ENCODE measurements at regions not wholly inside any gene's neighbourhood (a gene's known extent, or its start where the extent isn't known, plus 50 kb on each side); places are given as distances from the start of the nearest gene placed in this dataset.

GRCh38 chr16:79326549-79326948 lies 274.0 kb downstream of the MAF start:
- Mint-ChIP-seq H3K27me3 (peaks cover 22% of the 10 kb centered on the region), H3K27ac (no peak overlapping the region), H3K4me1 (peaks cover 16% of the 10 kb centered on the region), H3K9me3 (ENCODE audit: low read depth) (no peaks in the 10 kb centered on the region), H3K4me3 (no peak overlapping the region), H3K36me3 (ENCODE audit: low read depth) (no peaks in the 10 kb centered on the region)
- POLR2A ChIA-PET, result no interaction called here
- ATAC-seq, result no peak
- intact Hi-C loops (cut with DNase I, micrococcal nuclease), result no loop called here
- CTCF ChIA-PET, result no interaction called here
- DNase-seq, result no peak

GRCh38 chr16:79325226-79325945 lies 275.2 kb downstream of the MAF start:
- POLR2A ChIA-PET, result no interaction called here
- DNase-seq (peak; percentile 17), ATAC-seq (peak; percentile 84)
- H3K9me3 Mint-ChIP-seq (ENCODE audit: low read depth), result no peaks in the 10 kb centered on the region
- peaks cover 24% of the 10 kb centered on the region for H3K27me3 Mint-ChIP-seq
- CTCF ChIA-PET, result interaction anchor here (1.2 to 1.5 kb wide), 2 partner anchors 9 to 236 kb away, joined by 3 to 5 read pairs; no protein-coding TSS in a partner anchor
- intact Hi-C loops (cut with DNase I, micrococcal nuclease), result no loop called here
- H3K27ac Mint-ChIP-seq, result no peak overlapping the region
- no peaks in the 10 kb centered on the region for H3K36me3 Mint-ChIP-seq (ENCODE audit: low read depth)
- H3K4me3 Mint-ChIP-seq, result no peak overlapping the region
- H3K4me1 Mint-ChIP-seq, result peaks cover 16% of the 10 kb centered on the region

GRCh38 chr16:79320956-79321355 lies 279.6 kb downstream of the MAF start:
- no peak for ATAC-seq
- H3K4me3 Mint-ChIP-seq, result no peak overlapping the region
- H3K9me3 Mint-ChIP-seq (ENCODE audit: low read depth), result no peaks in the 10 kb centered on the region
- peaks cover 29% of the 10 kb centered on the region for H3K4me1 Mint-ChIP-seq
- no peak overlapping the region for H3K27ac Mint-ChIP-seq
- ChIA-PET CTCF (no interaction called here), POLR2A (no interaction called here)
- intact Hi-C loops (cut with DNase I, micrococcal nuclease), result no loop called here
- no peaks in the 10 kb centered on the region for H3K36me3 Mint-ChIP-seq (ENCODE audit: low read depth)
- DNase-seq, result no peak
- peaks cover 25% of the 10 kb centered on the region for H3K27me3 Mint-ChIP-seq

GRCh38 chr16:79318143-79318899 lies 282.2 kb downstream of the MAF start:
- no peaks in the 10 kb centered on the region for H3K9me3 Mint-ChIP-seq (ENCODE audit: low read depth)
- H3K27ac Mint-ChIP-seq, result no peak overlapping the region
- DNase-seq (no peak), ATAC-seq (no peak)
- no peak overlapping the region for H3K4me3 Mint-ChIP-seq
- ChIA-PET POLR2A (no interaction called here), CTCF (interaction anchor here (0.7 kb wide), 1 partner anchor 528 kb away, joined by 3 read pairs; no protein-coding TSS in a partner anchor)
- intact Hi-C loops (cut with DNase I, micrococcal nuclease), result loop anchor here (5.0 to 10.0 kb wide), 4 partner anchors 101 to 876 kb away; no protein-coding TSS in a partner anchor
- H3K27me3 Mint-ChIP-seq, result peaks cover 21% of the 10 kb centered on the region
- H3K36me3 Mint-ChIP-seq (ENCODE audit: low read depth), result no peaks in the 10 kb centered on the region
- peaks cover 28% of the 10 kb centered on the region for H3K4me1 Mint-ChIP-seq

- intact Hi-C loops (cut with DNase I, micrococcal nuclease), result loop anchor here (2.0 to 10.0 kb wide), 6 partner anchors 100 to 877 kb away; no protein-coding TSS in a partner anchor
These were observed 283.0 kb downstream of the MAF start for GRCh38 chr16:79317521-79317920.

GRCh38 chr16:79317026-79317425 lies 283.5 kb downstream of the MAF start:
- POLR2A ChIA-PET, result no interaction called here
- DNase-seq, result no peak
- Mint-ChIP-seq H3K9me3 (ENCODE audit: low read depth) (no peaks in the 10 kb centered on the region), H3K36me3 (ENCODE audit: low read depth) (no peaks in the 10 kb centered on the region), H3K27ac (peak overlapping the region; percentile 87), H3K27me3 (peaks cover 17% of the 10 kb centered on the region), H3K4me1 (peaks cover 28% of the 10 kb centered on the region), H3K4me3 (no peak overlapping the region)
- CTCF ChIA-PET, result no interaction called here
- intact Hi-C loops (cut with DNase I, micrococcal nuclease), result loop anchor here (2.0 to 10.0 kb wide), 6 partner anchors 100 to 878 kb away; no protein-coding TSS in a partner anchor
- no peak for ATAC-seq

More at GRCh38 chr16:79317521-79317920, 283.0 kb downstream of the MAF start:
- no peak overlapping the region for H3K4me3 Mint-ChIP-seq
- ChIA-PET POLR2A (no interaction called here), CTCF (interaction anchor here (0.7 kb wide), 1 partner anchor 528 kb away, joined by 3 read pairs; no protein-coding TSS in a partner anchor)
- H3K27me3 Mint-ChIP-seq, result peaks cover 21% of the 10 kb centered on the region
- ATAC-seq (no peak), DNase-seq (no peak)
- no peaks in the 10 kb centered on the region for H3K9me3 Mint-ChIP-seq (ENCODE audit: low read depth)
- H3K36me3 Mint-ChIP-seq (ENCODE audit: low read depth), result no peaks in the 10 kb centered on the region
- peak overlapping the region; percentile 71 for H3K27ac Mint-ChIP-seq
- peaks cover 28% of the 10 kb centered on the region for H3K4me1 Mint-ChIP-seq

- no peaks in the 10 kb centered on the region for H3K36me3 Mint-ChIP-seq (ENCODE audit: low read depth)
- peaks cover 28% of the 10 kb centered on the region for H3K4me1 Mint-ChIP-seq
- ATAC-seq, result peak; percentile 89
- H3K4me3 Mint-ChIP-seq, result no peak overlapping the region
- peak; percentile 85 for DNase-seq
- CTCF ChIA-PET, result interaction anchor here (0.6 to 1.8 kb wide), 7 partner anchors 13 to 286 kb away, joined by 3 to 10 read pairs (median 6); no protein-coding TSS in a partner anchor
- intact Hi-C loops (cut with DNase I, micrococcal nuclease), result loop anchor here (1.0 to 10.0 kb wide), 18 partner anchors 29 to 879 kb away; no protein-coding TSS in a partner anchor
- H3K27me3 Mint-ChIP-seq, result peaks cover 15% of the 10 kb centered on the region
- H3K27ac Mint-ChIP-seq, result peak overlapping the region; percentile 88
- POLR2A ChIA-PET, result interaction anchor here (0.6 to 1.9 kb wide), 11 partner anchors 29 to 547 kb away, joined by 3 to 20 read pairs (median 4); partner anchors contain the start of gene MAF
- H3K9me3 Mint-ChIP-seq (ENCODE audit: low read depth), result no peaks in the 10 kb centered on the region
These were observed 284.5 kb downstream of the MAF start for GRCh38 chr16:79316004-79316458.

GRCh38 chr16:79312502-79312901 lies 288.0 kb downstream of the MAF start:
- POLR2A ChIA-PET, result no interaction called here
- Mint-ChIP-seq H3K27ac (no peak overlapping the region), H3K27me3 (peaks cover 10% of the 10 kb centered on the region), H3K9me3 (ENCODE audit: low read depth) (no peaks in the 10 kb centered on the region), H3K4me1 (peaks cover 34% of the 10 kb centered on the region), H3K36me3 (ENCODE audit: low read depth) (no peaks in the 10 kb centered on the region), H3K4me3 (no peak overlapping the region)
- ATAC-seq, result no peak
- intact Hi-C loops (cut with DNase I, micrococcal nuclease), result loop anchor here (10.0 kb wide), 2 partner anchors 538 to 882 kb away; no protein-coding TSS in a partner anchor
- CTCF ChIA-PET, result no interaction called here
- DNase-seq, result no peak

GRCh38 chr16:79310710-79311109 lies 289.8 kb downstream of the MAF start:
- H3K4me3 Mint-ChIP-seq, result no peak overlapping the region
- H3K27ac Mint-ChIP-seq, result no peak overlapping the region
- intact Hi-C loops (cut with DNase I, micrococcal nuclease), result loop anchor here (10.0 kb wide), 2 partner anchors 536 to 884 kb away; no protein-coding TSS in a partner anchor
- ChIA-PET CTCF (interaction anchor here (0.7 to 1.4 kb wide), 3 partner anchors 13 to 264 kb away, joined by 3 to 5 read pairs (median 3); no protein-coding TSS in a partner anchor), POLR2A (interaction anchor here (0.6 kb wide), 1 partner anchor 297 kb away, joined by 3 read pairs; no protein-coding TSS in a partner anchor)
- no peaks in the 10 kb centered on the region for H3K9me3 Mint-ChIP-seq (ENCODE audit: low read depth)
- H3K4me1 Mint-ChIP-seq, result peaks cover 18% of the 10 kb centered on the region
- ATAC-seq (no peak), DNase-seq (no peak)
- H3K36me3 Mint-ChIP-seq (ENCODE audit: low read depth), result no peaks in the 10 kb centered on the region
- peaks cover 8% of the 10 kb centered on the region for H3K27me3 Mint-ChIP-seq

- peak; percentile 36 for ATAC-seq
- no peaks in the 10 kb centered on the region for H3K9me3 Mint-ChIP-seq (ENCODE audit: low read depth)
These were observed 290.9 kb downstream of the MAF start for GRCh38 chr16:79309606-79310005.

GRCh38 chr16:79307214-79307613 lies 293.3 kb downstream of the MAF start:
- Mint-ChIP-seq H3K27ac (no peak overlapping the region), H3K27me3 (peaks cover 7% of the 10 kb centered on the region), H3K4me3 (no peak overlapping the region), H3K9me3 (ENCODE audit: low read depth) (no peaks in the 10 kb centered on the region), H3K4me1 (peaks cover 12% of the 10 kb centered on the region), H3K36me3 (ENCODE audit: low read depth) (no peaks in the 10 kb centered on the region)
- ChIA-PET CTCF (interaction anchor here (0.9 kb wide), 1 partner anchor 20 kb away, joined by 3 read pairs; no protein-coding TSS in a partner anchor), POLR2A (no interaction called here)
- intact Hi-C loops (cut with DNase I, micrococcal nuclease), result no loop called here
- DNase-seq (no peak), ATAC-seq (no peak)

More at GRCh38 chr16:79309606-79310005, 290.9 kb downstream of the MAF start:
- no peak for DNase-seq
- POLR2A ChIA-PET, result no interaction called here
- Mint-ChIP-seq H3K36me3 (ENCODE audit: low read depth) (no peaks in the 10 kb centered on the region), H3K27me3 (peaks cover 7% of the 10 kb centered on the region), H3K4me3 (no peak overlapping the region), H3K27ac (no peak overlapping the region), H3K4me1 (peaks cover 12% of the 10 kb centered on the region)
- intact Hi-C loops (cut with DNase I, micrococcal nuclease), result loop anchor here (10.0 kb wide), 2 partner anchors 535 to 885 kb away; no protein-coding TSS in a partner anchor
- CTCF ChIA-PET, result no interaction called here

All from activated CD4-positive, alpha-beta T cell treated with anti-CD3 and anti-CD28 coated beads for 36 hours (primary cell).